AG08396 (cell line): ENCODE measurements at regions not wholly inside any gene's neighbourhood (a gene's known extent, or its start where the extent isn't known, plus 50 kb on each side); places are given as distances from the start of the nearest gene placed in this dataset.
A peak's percentile ranks its signal among the peaks of the same experiment; 100 is the strongest.

ENCODE experiments used
- DNase-seq: peaks from one replicate; pipeline ENCODE4 v3.0.0; 2012; ENCODE audit warnings: low spot score, mixed read lengths

GRCh38 chr5:113800686-113801085 lies 287.2 kb downstream of the YTHDC2 start:
- no peak for DNase-seq

GRCh38 chr5:113804264-113804663 lies 290.8 kb downstream of the YTHDC2 start:
- DNase-seq, result no peak

- no peak for DNase-seq
Measured at GRCh38 chr5:113804943-113805342, 291.4 kb downstream of the YTHDC2 start.

- peak; percentile 2 for DNase-seq
Measured at GRCh38 chr5:113806250-113806649, 292.8 kb downstream of the YTHDC2 start.

- peak; percentile 20 for DNase-seq
Measured at GRCh38 chr5:113806904-113807303, 293.4 kb downstream of the YTHDC2 start.

GRCh38 chr5:113807427-113807991 lies 294.0 kb downstream of the YTHDC2 start:
- DNase-seq, result peak; percentile 9

- DNase-seq, result no peak
Measured at GRCh38 chr5:113808956-113809355, 295.5 kb downstream of the YTHDC2 start.

- no peak for DNase-seq
Measured at GRCh38 chr5:113809626-113810025, 296.1 kb downstream of the YTHDC2 start.

GRCh38 chr5:113813466-113813865 lies 300.0 kb downstream of the YTHDC2 start:
- no peak for DNase-seq

GRCh38 chr5:113817683-113818082 lies 304.2 kb downstream of the YTHDC2 start:
- DNase-seq, result no peak

- no peak for DNase-seq
Measured at GRCh38 chr5:113823696-113824095, 310.2 kb downstream of the YTHDC2 start.

- no peak for DNase-seq
Measured at GRCh38 chr5:113824307-113824706, 310.8 kb downstream of the YTHDC2 start.

- DNase-seq, result no peak
Measured at GRCh38 chr5:113825176-113825575, 311.7 kb downstream of the YTHDC2 start.

- no peak for DNase-seq
Measured at GRCh38 chr5:113846941-113847340, 333.4 kb downstream of the YTHDC2 start.

GRCh38 chr5:113864437-113864836 lies 350.9 kb downstream of the YTHDC2 start:
- DNase-seq, result no peak

- no peak for DNase-seq
Measured at GRCh38 chr5:113866763-113867162, 353.3 kb downstream of the YTHDC2 start.

GRCh38 chr5:113869611-113870010 lies 356.1 kb downstream of the YTHDC2 start:
- no peak for DNase-seq

GRCh38 chr5:113871972-113872371 lies 358.5 kb downstream of the YTHDC2 start:
- DNase-seq, result no peak

GRCh38 chr5:113875096-113875495 lies 361.6 kb downstream of the YTHDC2 start:
- no peak for DNase-seq

- DNase-seq, result no peak
Measured at GRCh38 chr5:113891491-113891890, 378.0 kb downstream of the YTHDC2 start.

- DNase-seq, result no peak
Measured at GRCh38 chr5:113896789-113897188, 383.3 kb downstream of the YTHDC2 start.

GRCh38 chr5:113897748-113898147 lies 384.3 kb downstream of the YTHDC2 start:
- no peak for DNase-seq

GRCh38 chr5:113900141-113900540 lies 386.6 kb downstream of the YTHDC2 start:
- DNase-seq, result no peak

- no peak for DNase-seq
Measured at GRCh38 chr5:113900816-113901215, 387.3 kb downstream of the YTHDC2 start.

GRCh38 chr5:113901718-113902117 lies 388.2 kb downstream of the YTHDC2 start:
- DNase-seq, result no peak
